Esophagus muscularis mucosa (tissue), 4 donors: ENCODE measurements at regions not wholly inside any gene's neighbourhood (a gene's known extent, or its start where the extent isn't known, plus 50 kb on each side); places are given as distances from the start of the nearest gene placed in this dataset.

Experiments used
- DNase-seq: peaks from one replicate; pipeline ENCODE4 v3.0.0-alpha.2; 2017; ENCODE audit errors: extremely low spot score
- H3K27ac ChIP-seq, 4 donors: fragments of 200-600 bp; sonication (generic); replicated peaks in 1 of 4; 1 replicate in 3 of 4; 2 replicates in 1 of 4; pipeline ENCODE4 v1.5.1; 2016 to 2019; ENCODE audit warnings: mild to moderate bottlenecking in 1 of 4
- H3K27me3 ChIP-seq, 4 donors: fragments of 200-600 bp; sonication (generic); one replicate each; pipeline versions ENCODE4 v1.5.1 to v1.6.0; 2016 to 2019
- H3K36me3 ChIP-seq, 4 donors: fragments of 200-600 bp; sonication (generic); one replicate each; pipeline ENCODE4 v1.5.1; 2016 to 2019
- H3K4me1 ChIP-seq, 4 donors: fragments of 200-600 bp; sonication (generic); one replicate each; pipeline ENCODE4 v1.5.1; 2016 to 2019
- H3K4me3 ChIP-seq, 4 donors: fragments of 200-600 bp; sonication (generic); 1 replicate in 2 of 4; 2 replicates in 2 of 4; pipeline ENCODE4 v1.5.1; 2016 to 2019; ENCODE audit warnings: mild to moderate bottlenecking in 4 of 4, moderate library complexity in 1 of 4
- H3K9me3 ChIP-seq, 4 donors: fragments of 200-600 bp; sonication (generic); 1 replicate in 3 of 4; 2 replicates in 1 of 4; pipeline ENCODE4 v1.5.1; 2016 to 2019
- CTCF ChIP-seq, 3 experiments: fragments of 200-600 bp in 2 of 3; fragments of 450-650 bp in 1 of 3; sonication (generic) in 2 of 3; IDR thresholded peaks; one replicate each; pipeline ENCODE4 v1.5.1; 2017 to 2019; ENCODE audit warnings: antibody characterized with exemption in 3 of 3, mild to moderate bottlenecking in 2 of 3, moderate library complexity in 1 of 3
- EP300 ChIP-seq: sonication (generic); formaldehyde crosslinking; IDR thresholded peaks from one replicate; pipeline ENCODE4 v1.6.1; 2017; ENCODE audit warnings: antibody characterized with exemption
- POLR2A ChIP-seq: fragments of 450-650 bp; IDR thresholded peaks from one replicate; pipeline ENCODE4 v1.6.1; 2017; ENCODE audit warnings: antibody characterized with exemption, moderate library complexity, mild to moderate bottlenecking, low read depth
- POLR2AphosphoS5 ChIP-seq, 2 donors: sonication (generic); formaldehyde crosslinking; IDR thresholded peaks; one replicate each; pipeline ENCODE4 v1.6.1; 2017; ENCODE audit warnings: antibody characterized with exemption in 2 of 2
- WGBS: methylation state at CpG from one replicate; pipeline ENCODE4 v1.1.5; 2018; 5-methylcytosine and 5-hydroxymethylcytosine counted together
- intact Hi-C: fragments of 100-400 bp; cut with DNase I; formaldehyde crosslinking; loops from one replicate; pipeline ENCODE4 v1.15.1; 2023

- Histone ChIP-seq H3K27ac (no peak overlapping the region), H3K36me3 (no peaks in the 10 kb centered on the region), H3K9me3 (no peaks in the 10 kb centered on the region), H3K4me3 (no peak overlapping the region), H3K27me3 (peaks cover 0 to 5% (median 0%) of the 10 kb centered on the region in 4 donors), H3K4me1 (no peaks in the 10 kb centered on the region)
- no peak for TF ChIP-seq POLR2A
- TF ChIP-seq EP300, result no peak
- TF ChIP-seq POLR2AphosphoS5 (IDR thresholded peaks at IDR 0.05), result no peak
- TF ChIP-seq CTCF (IDR thresholded peaks at IDR 0.05), result no peak
- intact Hi-C loops, result no loop called here
- 88% methylated on average over 20 of the region's 20 CpGs for WGBS
- DNase-seq, result no peak
These were observed 308.4 kb downstream of the FGF9 start for GRCh38 chr13:21979161-21979806.

- TF ChIP-seq EP300 (no peak), POLR2A (no peak), CTCF (IDR thresholded peaks at IDR 0.05) (no peak), POLR2AphosphoS5 (IDR thresholded peaks at IDR 0.05) (no peak)
- Histone ChIP-seq H3K9me3 (no peaks in the 10 kb centered on the region), H3K4me3 (no peak overlapping the region), H3K27me3 (peaks cover 0 to 5% (median 0%) of the 10 kb centered on the region in 4 donors), H3K27ac (no peak overlapping the region), H3K4me1 (no peaks in the 10 kb centered on the region), H3K36me3 (no peaks in the 10 kb centered on the region)
- no peak for DNase-seq
- 80% methylated on average over 2 of the region's 2 CpGs for WGBS
- intact Hi-C loops, result no loop called here
These were observed 309.2 kb downstream of the FGF9 start for GRCh38 chr13:21980049-21980448.

GRCh38 chr13:21984156-21984555 is 313.3 kb downstream of the FGF9 start:
- Histone ChIP-seq H3K27ac (no peak overlapping the region), H3K36me3 (no peaks in the 10 kb centered on the region), H3K27me3 (no peaks in the 10 kb centered on the region), H3K4me3 (no peak overlapping the region), H3K4me1 (no peaks in the 10 kb centered on the region), H3K9me3 (no peaks in the 10 kb centered on the region)
- TF ChIP-seq POLR2AphosphoS5 (IDR thresholded peaks at IDR 0.05), result no peak
- TF ChIP-seq EP300, result no peak
- TF ChIP-seq CTCF (IDR thresholded peaks at IDR 0.05), result no peak
- TF ChIP-seq POLR2A, result no peak
- no peak for DNase-seq
- intact Hi-C loops, result no loop called here
- WGBS, result 93% methylated on average over 4 of the region's 4 CpGs

DNA sequence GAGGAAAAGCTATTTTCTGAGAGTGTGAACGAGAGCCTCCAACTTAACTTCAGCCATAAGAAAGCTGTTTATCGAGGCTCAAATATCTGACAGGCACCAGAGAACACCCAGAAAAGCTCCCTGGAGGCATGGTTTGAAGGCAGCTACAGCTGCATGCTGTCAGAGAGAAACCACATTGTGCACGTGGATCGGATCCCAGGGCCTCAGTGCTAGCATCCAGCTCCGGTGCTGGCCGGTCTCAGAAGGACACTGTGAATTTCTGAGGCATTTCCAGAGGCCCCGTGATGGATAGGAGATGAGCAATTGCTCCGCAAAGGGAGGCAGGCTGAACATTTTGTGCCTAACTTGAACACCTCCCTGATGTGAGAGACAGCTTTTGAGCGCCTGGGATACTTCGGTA is 315.7 kb downstream of the FGF9 start:
- Histone ChIP-seq H3K9me3 (no peaks in the 10 kb centered on the region), H3K4me3 (no peak overlapping the region), H3K36me3 (no peaks in the 10 kb centered on the region), H3K4me1 (no peaks in the 10 kb centered on the region), H3K27ac (peak overlapping the region; percentile 48 to 65 (median 61)), H3K27me3 (no peaks in the 10 kb centered on the region)
- intact Hi-C loops, result no loop called here
- TF ChIP-seq EP300 (no peak), POLR2AphosphoS5 (IDR thresholded peaks at IDR 0.05) (peak; percentile 57 to 61), POLR2A (no peak)
- WGBS, result 48% methylated on average over 8 of the region's 10 CpGs
- DNase-seq, result no peak

DNA sequence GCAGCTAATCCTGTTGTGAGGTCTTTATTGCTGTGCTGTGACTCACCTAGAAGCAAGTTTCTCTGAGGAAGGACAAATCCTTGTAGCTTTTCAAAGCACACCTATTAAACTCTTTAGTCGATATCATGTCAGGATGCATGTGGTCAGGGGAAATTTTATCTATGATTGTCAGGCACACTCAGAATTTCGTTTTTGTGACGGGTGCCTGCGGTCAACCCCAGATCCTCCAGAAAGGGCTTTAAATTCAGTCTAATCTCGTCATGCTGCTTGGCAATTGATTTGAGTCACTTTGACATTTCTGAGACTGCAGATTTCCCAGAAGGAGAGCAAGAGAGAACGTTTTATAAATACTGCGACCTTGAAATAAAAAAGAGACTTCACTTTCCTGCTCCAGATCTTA is 316.9 kb downstream of the FGF9 start:
- H3K4me3 ChIP-seq, result no peak overlapping the region
- H3K27ac ChIP-seq, result no peak overlapping the region
- H3K27me3 ChIP-seq, result no peaks in the 10 kb centered on the region
- H3K4me1 ChIP-seq, result no peaks in the 10 kb centered on the region
- no peak for TF ChIP-seq EP300
- TF ChIP-seq POLR2A, result no peak
- no peak for TF ChIP-seq POLR2AphosphoS5 (IDR thresholded peaks at IDR 0.05)
- TF ChIP-seq CTCF (IDR thresholded peaks at IDR 0.05), result no peak
- intact Hi-C loops, result no loop called here
- 82% methylated on average over 7 of the region's 7 CpGs for WGBS
- no peaks in the 10 kb centered on the region for H3K36me3 ChIP-seq
- DNase-seq, result no peak
- H3K9me3 ChIP-seq, result no peaks in the 10 kb centered on the region
